Astrocyte of the spinal cord (primary cell): ENCODE measurements at regions not wholly inside any gene's neighbourhood (a gene's known extent, or its start where the extent isn't known, plus 50 kb on each side); places are given as distances from the start of the nearest gene placed in this dataset.
A peak's percentile ranks its signal among the peaks of the same experiment; 100 is the strongest.

Experiments used
- DNase-seq: peaks from one replicate; pipeline ENCODE4 v3.0.0; 2011; ENCODE audit warnings: low read depth, low spot score
- H3K4me3 ChIP-seq: 2 replicates; pipeline ENCODE4 v1.5.1; 2011; ENCODE audit warnings: low read depth, mild to moderate bottlenecking, low read length, moderate library complexity
- in situ Hi-C: cut with HindIII; loops from 2 replicates; pipeline ENCODE4 v1.10.0; 2017; ENCODE audit warnings: low sequenced_read_pairs
- TF ChIP-seq, protein P1 (sequence below): IDR thresholded peaks from 2 replicates; pipeline ENCODE4 v1.5.1; 2012; ENCODE audit warnings: low read depth, mild to moderate bottlenecking, low read length, inconsistent platforms

DNA sequence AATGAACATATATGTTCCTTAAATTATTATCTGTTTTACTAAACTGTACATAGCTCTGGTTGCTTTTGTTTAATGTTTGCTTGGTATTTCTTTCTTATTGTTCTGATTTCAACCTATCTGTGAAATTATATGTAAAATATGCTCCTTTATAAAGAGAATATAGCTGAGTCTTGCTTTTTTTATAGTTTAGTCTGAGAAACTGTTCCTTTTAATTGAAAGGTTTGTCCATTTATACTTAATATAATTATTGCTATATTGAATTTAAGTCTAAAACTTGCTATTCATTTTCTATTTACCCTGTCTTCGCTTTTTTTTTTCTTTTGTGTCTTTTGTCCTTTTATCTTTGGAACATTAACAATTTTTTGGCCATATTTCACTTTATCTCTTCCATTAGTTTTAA lies 712.0 kb downstream of the MAT2B start:
- in situ Hi-C loops, result no loop called here
- TF ChIP-seq, protein P1, sequence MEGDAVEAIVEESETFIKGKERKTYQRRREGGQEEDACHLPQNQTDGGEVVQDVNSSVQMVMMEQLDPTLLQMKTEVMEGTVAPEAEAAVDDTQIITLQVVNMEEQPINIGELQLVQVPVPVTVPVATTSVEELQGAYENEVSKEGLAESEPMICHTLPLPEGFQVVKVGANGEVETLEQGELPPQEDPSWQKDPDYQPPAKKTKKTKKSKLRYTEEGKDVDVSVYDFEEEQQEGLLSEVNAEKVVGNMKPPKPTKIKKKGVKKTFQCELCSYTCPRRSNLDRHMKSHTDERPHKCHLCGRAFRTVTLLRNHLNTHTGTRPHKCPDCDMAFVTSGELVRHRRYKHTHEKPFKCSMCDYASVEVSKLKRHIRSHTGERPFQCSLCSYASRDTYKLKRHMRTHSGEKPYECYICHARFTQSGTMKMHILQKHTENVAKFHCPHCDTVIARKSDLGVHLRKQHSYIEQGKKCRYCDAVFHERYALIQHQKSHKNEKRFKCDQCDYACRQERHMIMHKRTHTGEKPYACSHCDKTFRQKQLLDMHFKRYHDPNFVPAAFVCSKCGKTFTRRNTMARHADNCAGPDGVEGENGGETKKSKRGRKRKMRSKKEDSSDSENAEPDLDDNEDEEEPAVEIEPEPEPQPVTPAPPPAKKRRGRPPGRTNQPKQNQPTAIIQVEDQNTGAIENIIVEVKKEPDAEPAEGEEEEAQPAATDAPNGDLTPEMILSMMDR, result no peak
- no peak for DNase-seq
- H3K4me3 ChIP-seq, result no peak overlapping the region

DNA sequence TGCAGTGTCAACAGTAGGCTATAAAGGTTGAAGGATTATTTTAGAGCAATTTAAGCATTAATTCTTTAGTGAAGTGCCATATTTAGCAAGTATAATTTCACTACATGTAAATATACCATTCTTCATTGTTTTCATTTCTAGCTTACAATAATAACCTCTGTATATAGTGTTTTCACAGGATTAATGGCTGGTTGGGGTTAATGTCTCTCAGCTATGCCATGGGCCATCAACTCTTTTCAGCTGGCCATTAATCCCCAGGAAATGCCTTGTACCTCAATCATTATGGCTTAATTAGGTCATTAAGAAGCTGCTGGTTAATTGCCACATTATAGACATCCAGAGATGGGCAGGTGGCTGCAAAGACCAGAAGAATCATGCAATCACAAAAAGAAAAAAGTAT lies 715.1 kb downstream of the MAT2B start:
- DNase-seq, result no peak
- TF ChIP-seq, protein P1, result no peak
- no peak overlapping the region for H3K4me3 ChIP-seq
- in situ Hi-C loops, result no loop called here

DNA sequence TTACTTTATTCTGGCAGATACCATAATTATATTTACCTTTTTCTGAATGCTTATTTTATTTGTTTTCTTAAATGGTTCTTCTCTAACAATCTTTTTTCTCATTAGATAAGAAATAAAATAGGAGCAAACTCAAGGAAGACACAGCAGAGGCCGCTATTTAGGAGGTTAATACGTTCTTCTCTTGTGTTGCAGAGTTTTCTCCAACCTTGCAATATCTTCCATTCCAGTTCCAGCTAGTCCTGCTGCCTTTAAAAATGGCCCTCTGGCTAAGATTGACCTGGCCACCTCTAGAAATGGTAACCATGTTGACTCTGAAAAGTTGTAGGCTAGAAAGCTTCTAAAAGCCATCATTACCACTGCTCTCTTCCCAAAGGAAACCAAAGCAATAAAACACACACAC lies 718.8 kb downstream of the MAT2B start:
- in situ Hi-C loops, result no loop called here
- TF ChIP-seq, protein P1, result no peak
- H3K4me3 ChIP-seq, result no peak overlapping the region
- DNase-seq, result no peak

DNA sequence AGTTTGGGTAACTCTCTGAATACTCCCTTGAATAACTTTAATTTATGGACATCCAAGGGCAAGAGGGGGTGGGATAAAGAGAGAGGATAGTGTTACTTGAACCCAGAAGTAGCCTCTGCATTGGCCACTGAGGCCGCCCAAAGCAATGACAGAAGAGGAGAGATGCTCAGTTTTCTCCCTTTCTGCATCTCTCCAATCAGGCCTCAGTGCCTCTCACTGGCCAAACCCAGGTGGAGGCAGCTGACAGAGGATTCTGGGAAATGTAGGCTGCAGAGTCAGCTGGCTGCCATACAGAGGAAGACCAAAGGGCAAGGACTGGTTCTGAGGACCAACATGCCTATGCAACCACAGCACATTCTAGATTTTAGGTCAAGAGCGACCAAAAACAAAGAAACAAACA lies 719.4 kb downstream of the MAT2B start:
- H3K4me3 ChIP-seq, result no peak overlapping the region
- in situ Hi-C loops, result no loop called here
- TF ChIP-seq, protein P1, result no peak

DNA sequence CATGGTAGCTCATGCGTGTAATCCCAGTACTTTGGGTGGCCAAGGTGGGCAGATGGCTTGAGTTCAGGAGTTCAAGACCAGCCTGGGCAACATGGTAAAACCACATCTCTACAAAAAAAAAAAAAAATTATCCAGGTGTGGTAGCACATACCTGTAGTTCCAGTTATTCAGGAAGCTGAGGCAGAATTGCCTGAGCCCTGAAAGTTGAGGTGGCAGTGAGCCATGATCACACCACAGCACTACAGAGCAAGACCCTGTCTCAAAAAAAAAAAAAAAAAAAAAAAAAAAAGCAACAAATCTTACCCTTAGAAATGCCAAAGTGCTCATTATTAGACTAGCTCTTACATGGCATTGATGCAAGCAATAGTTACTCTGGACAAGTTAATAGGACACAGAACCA lies 724.9 kb downstream of the MAT2B start:
- no peak for DNase-seq
- in situ Hi-C loops, result no loop called here
- TF ChIP-seq, protein P1, result no peak
- no peak overlapping the region for H3K4me3 ChIP-seq

More for the DNA sequence above, 719.4 kb downstream of the MAT2B start:
- no peak for DNase-seq

DNA sequence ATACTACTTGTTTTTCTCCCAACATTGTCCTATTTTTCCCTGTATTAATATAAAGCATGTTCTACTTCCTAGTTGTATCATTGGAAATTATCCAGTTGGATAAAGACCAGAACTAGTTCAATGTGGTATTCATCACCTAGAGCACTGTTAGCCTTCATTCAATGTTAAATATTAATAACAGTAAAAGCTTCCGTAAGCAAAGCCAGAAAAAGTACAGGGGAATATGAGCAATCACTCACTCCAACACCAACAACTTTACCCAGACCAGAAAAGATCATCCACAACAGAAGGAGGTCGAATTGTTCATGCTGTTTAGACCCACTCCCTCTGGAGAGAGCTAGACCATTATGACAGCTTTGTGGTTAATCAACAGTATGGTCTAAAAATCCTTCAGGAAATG lies 728.4 kb downstream of the MAT2B start:
- peak; percentile 62 for DNase-seq
- H3K4me3 ChIP-seq, result no peak overlapping the region
- TF ChIP-seq, protein P1, result no peak
- in situ Hi-C loops, result no loop called here

DNA sequence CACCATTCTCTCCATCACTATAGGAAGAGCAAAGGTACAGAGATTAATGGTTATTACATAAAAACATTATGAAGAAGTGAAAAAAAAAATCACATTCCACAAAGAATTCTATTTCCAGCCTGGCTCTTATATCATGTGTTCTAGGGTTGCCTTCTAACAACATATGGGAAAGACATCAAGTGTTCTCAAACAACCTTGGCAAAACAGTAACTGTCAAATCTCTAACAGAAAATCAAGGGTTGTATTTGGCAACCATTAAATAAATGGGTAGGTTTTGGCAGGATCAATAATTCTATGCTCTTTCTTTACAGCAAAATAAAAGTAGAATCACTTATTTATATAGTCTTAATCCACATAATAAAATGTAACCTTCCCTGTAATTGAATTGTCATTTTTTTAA lies 728.9 kb downstream of the MAT2B start:
- peak; percentile 31 for DNase-seq
- TF ChIP-seq, protein P1, result no peak
- in situ Hi-C loops, result no loop called here
- no peak overlapping the region for H3K4me3 ChIP-seq
